ENCODE measurements at regions not wholly inside any gene's neighbourhood (a gene's known extent, or its start where the extent isn't known, plus 50 kb on each side); places are given as distances from the start of the nearest gene placed in this dataset.

DNA sequence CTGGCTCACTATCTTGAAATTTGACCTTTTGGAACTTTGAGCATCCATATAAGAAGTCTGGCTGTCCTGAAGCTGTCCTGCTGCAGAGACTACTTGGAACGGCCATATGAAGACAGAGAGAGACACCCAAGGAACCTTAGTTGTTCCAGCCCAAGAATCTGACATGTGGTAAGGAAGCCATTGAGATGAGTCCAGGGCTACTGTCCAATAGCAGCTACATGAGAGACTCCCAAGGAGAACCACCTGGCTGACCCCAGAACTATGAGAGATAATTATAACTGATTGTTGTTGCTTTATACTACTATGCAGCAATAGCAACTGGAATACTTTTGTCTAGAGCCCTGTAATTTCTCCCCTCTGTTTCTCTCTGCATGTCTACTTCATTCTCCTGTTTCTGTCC is 234.3 kb upstream of the TANK start:
- H3F3A ChIP-seq (replicated peaks; ENCODE audit: insufficient read depth), result peaks cover 6% of the 10 kb centered on the region
- no peak overlapping the region for H3K9ac ChIP-seq
- no peak overlapping the region for H3K27ac ChIP-seq (ENCODE audit: low read depth in 2 of 2, low read length in 1 of 2)
- no peak overlapping the region for H3K4me2 ChIP-seq
- no peaks in the 10 kb centered on the region for H3K36me3 ChIP-seq (replicated peaks in 1 of 2; ENCODE audit: control insufficient read depth in 1 of 2, insufficient read depth in 2 of 2, low read length in 1 of 2)
- WGBS (ENCODE audit: low lambda C conversion rate), result 100% methylated on average over 1 of the region's 1 CpG
- no peaks in the 10 kb centered on the region for H3K9me3 ChIP-seq
- no peak for DNase-seq
- H3K79me2 ChIP-seq (ENCODE audit: insufficient read depth), result no peaks in the 10 kb centered on the region
- no peaks in the 10 kb centered on the region for H3K9me2 ChIP-seq
- ChIA-PET POLR2A (no interaction called here), CTCF (interaction anchor here (1.0 to 1.8 kb wide), 2 partner anchors 17 to 27 kb away, joined by 4 to 6 read pairs; no protein-coding TSS in a partner anchor)
- no peaks in the 10 kb centered on the region for H4K20me1 ChIP-seq (ENCODE audit: insufficient read depth)
- H3K4me1 ChIP-seq (ENCODE audit: control insufficient read depth in 1 of 2, insufficient read depth in 2 of 2, low read depth in 1 of 2, low read length in 1 of 2), result peaks cover 5 to 12% of the 10 kb centered on the region in 2 experiments; a peak in 3 of 4 replicates
- H3K4me3 ChIP-seq (ENCODE audit: low read depth in 2 of 2, low read length in 1 of 2), result no peak overlapping the region
- H2AFZ ChIP-seq (ENCODE audit: low read depth), result no peak overlapping the region
- H3K27me3 ChIP-seq (ENCODE audit: insufficient read depth), result no peaks in the 10 kb centered on the region
- TF ChIP-seq NRF1 (IDR thresholded peaks at IDR 0.05; ENCODE audit: low read depth, low read length) (no peak), GABPA (IDR thresholded peaks at IDR 0.05; ENCODE audit: low read depth) (no peak), JUND (IDR thresholded peaks at IDR 0.05) (no peak), SMC3 (IDR thresholded peaks at IDR 0.05; ENCODE audit: low read depth, low read length) (no peak), GATA2 (CRISPR knock-in tag; IDR thresholded peaks at IDR 0.05) (no peak), MEF2A (IDR thresholded peaks at IDR 0.05; ENCODE audit: borderline replicate concordance, low read depth) (no peak), EZH2phosphoT487 (IDR thresholded peaks at IDR 0.05; ENCODE audit: borderline replicate concordance, low read depth) (no peak), RCOR1 (IDR thresholded peaks at IDR 0.05; ENCODE audit: low read length) (no peak), RFX5 (IDR thresholded peaks at IDR 0.05; ENCODE audit: low read length) (no peak), FOXJ3 (CRISPR knock-in tag; IDR thresholded peaks at IDR 0.05) (no peak), YY1 (IDR thresholded peaks at IDR 0.05; ENCODE audit: low read depth) (no peak), FOSL2 (IDR thresholded peaks at IDR 0.05; ENCODE audit: borderline replicate concordance, low read depth) (no peak), CHD2 (IDR thresholded peaks at IDR 0.05; ENCODE audit: low read length, partially characterized antibody) (no peak), TEAD4 (IDR thresholded peaks at IDR 0.05; ENCODE audit: borderline replicate concordance, insufficient read depth) (no peak), RXRA (IDR thresholded peaks at IDR 0.05; ENCODE audit: borderline replicate concordance, low read depth) (no peak), FOXM1 (IDR thresholded peaks at IDR 0.05; ENCODE audit: low read depth) (no peak)
- TF ChIP-seq, protein P1, sequence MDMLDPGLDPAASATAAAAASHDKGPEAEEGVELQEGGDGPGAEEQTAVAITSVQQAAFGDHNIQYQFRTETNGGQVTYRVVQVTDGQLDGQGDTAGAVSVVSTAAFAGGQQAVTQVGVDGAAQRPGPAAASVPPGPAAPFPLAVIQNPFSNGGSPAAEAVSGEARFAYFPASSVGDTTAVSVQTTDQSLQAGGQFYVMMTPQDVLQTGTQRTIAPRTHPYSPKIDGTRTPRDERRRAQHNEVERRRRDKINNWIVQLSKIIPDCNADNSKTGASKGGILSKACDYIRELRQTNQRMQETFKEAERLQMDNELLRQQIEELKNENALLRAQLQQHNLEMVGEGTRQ (IDR thresholded peaks at IDR 0.05; ENCODE audit: borderline replicate concordance, low read depth, low read length), result no peak

DNA sequence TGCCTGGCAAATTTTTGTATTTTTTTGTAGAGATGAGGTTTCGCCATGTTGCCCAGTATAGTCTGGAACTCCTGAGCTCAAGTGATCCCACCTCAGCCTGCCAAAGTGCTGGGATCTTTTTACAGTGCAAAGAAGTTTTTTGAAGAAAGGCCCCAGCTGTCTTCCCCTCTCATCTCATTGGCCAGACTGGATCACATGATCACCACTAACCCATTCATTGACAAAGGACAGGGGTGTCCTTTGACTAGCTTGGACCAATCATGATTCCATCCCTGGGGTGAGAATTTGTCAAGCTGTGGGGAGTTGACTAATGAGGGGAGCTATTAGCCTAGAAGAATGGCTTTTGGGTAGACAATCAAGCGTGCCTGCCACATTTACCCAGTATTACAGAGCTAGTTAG is 232.9 kb upstream of the TANK start:
- ChIA-PET CTCF (interaction anchor here (1.5 kb wide), 1 partner anchor 43 kb away, joined by 4 read pairs; no protein-coding TSS in a partner anchor), POLR2A (no interaction called here)
- no peak for DNase-seq
- no peaks in the 10 kb centered on the region for H4K20me1 ChIP-seq (ENCODE audit: insufficient read depth)
- H3K4me3 ChIP-seq (ENCODE audit: low read depth in 2 of 2, low read length in 1 of 2), result no peak overlapping the region
- no peaks in the 10 kb centered on the region for H3K9me3 ChIP-seq
- H3K27me3 ChIP-seq (ENCODE audit: insufficient read depth), result no peaks in the 10 kb centered on the region
- H3K4me1 ChIP-seq (ENCODE audit: control insufficient read depth in 1 of 2, insufficient read depth in 2 of 2, low read depth in 1 of 2, low read length in 1 of 2), result no peaks in the 10 kb centered on the region; a peak in 1 of 4 replicates
- H3K9me2 ChIP-seq, result no peaks in the 10 kb centered on the region
- no peak overlapping the region for H3K27ac ChIP-seq (ENCODE audit: low read depth in 2 of 2, low read length in 1 of 2)
- 57% methylated on average over 2 of the region's 2 CpGs for WGBS (ENCODE audit: low lambda C conversion rate)
- H2AFZ ChIP-seq (ENCODE audit: low read depth), result no peak overlapping the region
- no peak overlapping the region for H3K9ac ChIP-seq
- H3K36me3 ChIP-seq (replicated peaks in 1 of 2; ENCODE audit: control insufficient read depth in 1 of 2, insufficient read depth in 2 of 2, low read length in 1 of 2), result no peaks in the 10 kb centered on the region
- H3F3A ChIP-seq (replicated peaks; ENCODE audit: insufficient read depth), result no peaks in the 10 kb centered on the region
- H3K79me2 ChIP-seq (ENCODE audit: insufficient read depth), result no peaks in the 10 kb centered on the region
- no peak overlapping the region for H3K4me2 ChIP-seq
- TF ChIP-seq, protein P1 (IDR thresholded peaks at IDR 0.05; ENCODE audit: borderline replicate concordance, low read depth, low read length), result no peak
- TF ChIP-seq FOXM1 (IDR thresholded peaks at IDR 0.05; ENCODE audit: low read depth) (no peak), MXI1 (IDR thresholded peaks at IDR 0.05; ENCODE audit: low read depth, low read length) (no peak), ELF1 (IDR thresholded peaks at IDR 0.05) (no peak), NFIC (IDR thresholded peaks at IDR 0.05; ENCODE audit: borderline replicate concordance) (no peak), FOXJ3 (CRISPR knock-in tag; IDR thresholded peaks at IDR 0.05) (no peak), SMC3 (IDR thresholded peaks at IDR 0.05; ENCODE audit: low read depth, low read length) (no peak), JUND (IDR thresholded peaks at IDR 0.05) (no peak), NRF1 (IDR thresholded peaks at IDR 0.05; ENCODE audit: low read depth, low read length) (no peak), EZH2phosphoT487 (IDR thresholded peaks at IDR 0.05; ENCODE audit: borderline replicate concordance, low read depth) (no peak)
- TF ChIP-seq, protein P2, sequence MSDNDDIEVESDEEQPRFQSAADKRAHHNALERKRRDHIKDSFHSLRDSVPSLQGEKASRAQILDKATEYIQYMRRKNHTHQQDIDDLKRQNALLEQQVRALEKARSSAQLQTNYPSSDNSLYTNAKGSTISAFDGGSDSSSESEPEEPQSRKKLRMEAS (IDR thresholded peaks at IDR 0.05; ENCODE audit: low read depth), result no peak
- TF ChIP-seq, protein P3, sequence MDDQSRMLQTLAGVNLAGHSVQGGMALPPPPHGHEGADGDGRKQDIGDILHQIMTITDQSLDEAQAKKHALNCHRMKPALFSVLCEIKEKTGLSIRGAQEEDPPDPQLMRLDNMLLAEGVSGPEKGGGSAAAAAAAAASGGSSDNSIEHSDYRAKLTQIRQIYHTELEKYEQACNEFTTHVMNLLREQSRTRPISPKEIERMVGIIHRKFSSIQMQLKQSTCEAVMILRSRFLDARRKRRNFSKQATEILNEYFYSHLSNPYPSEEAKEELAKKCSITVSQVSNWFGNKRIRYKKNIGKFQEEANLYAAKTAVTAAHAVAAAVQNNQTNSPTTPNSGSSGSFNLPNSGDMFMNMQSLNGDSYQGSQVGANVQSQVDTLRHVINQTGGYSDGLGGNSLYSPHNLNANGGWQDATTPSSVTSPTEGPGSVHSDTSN (IDR thresholded peaks at IDR 0.05), result no peak
- TF ChIP-seq, protein P4, sequence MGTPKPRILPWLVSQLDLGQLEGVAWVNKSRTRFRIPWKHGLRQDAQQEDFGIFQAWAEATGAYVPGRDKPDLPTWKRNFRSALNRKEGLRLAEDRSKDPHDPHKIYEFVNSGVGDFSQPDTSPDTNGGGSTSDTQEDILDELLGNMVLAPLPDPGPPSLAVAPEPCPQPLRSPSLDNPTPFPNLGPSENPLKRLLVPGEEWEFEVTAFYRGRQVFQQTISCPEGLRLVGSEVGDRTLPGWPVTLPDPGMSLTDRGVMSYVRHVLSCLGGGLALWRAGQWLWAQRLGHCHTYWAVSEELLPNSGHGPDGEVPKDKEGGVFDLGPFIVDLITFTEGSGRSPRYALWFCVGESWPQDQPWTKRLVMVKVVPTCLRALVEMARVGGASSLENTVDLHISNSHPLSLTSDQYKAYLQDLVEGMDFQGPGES (IDR thresholded peaks at IDR 0.05; ENCODE audit: low read depth, low read length), result no peak
- TF ChIP-seq, protein P5, sequence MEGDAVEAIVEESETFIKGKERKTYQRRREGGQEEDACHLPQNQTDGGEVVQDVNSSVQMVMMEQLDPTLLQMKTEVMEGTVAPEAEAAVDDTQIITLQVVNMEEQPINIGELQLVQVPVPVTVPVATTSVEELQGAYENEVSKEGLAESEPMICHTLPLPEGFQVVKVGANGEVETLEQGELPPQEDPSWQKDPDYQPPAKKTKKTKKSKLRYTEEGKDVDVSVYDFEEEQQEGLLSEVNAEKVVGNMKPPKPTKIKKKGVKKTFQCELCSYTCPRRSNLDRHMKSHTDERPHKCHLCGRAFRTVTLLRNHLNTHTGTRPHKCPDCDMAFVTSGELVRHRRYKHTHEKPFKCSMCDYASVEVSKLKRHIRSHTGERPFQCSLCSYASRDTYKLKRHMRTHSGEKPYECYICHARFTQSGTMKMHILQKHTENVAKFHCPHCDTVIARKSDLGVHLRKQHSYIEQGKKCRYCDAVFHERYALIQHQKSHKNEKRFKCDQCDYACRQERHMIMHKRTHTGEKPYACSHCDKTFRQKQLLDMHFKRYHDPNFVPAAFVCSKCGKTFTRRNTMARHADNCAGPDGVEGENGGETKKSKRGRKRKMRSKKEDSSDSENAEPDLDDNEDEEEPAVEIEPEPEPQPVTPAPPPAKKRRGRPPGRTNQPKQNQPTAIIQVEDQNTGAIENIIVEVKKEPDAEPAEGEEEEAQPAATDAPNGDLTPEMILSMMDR (IDR thresholded peaks at IDR 0.05), result no peak

Data from SK-N-SH (cell line).